ENCODE measurements at regions not wholly inside any gene's neighbourhood (a gene's known extent, or its start where the extent isn't known, plus 50 kb on each side); places are given as distances from the start of the nearest gene placed in this dataset.
"Not testable (repeated sequence)": the region's sequence is repeated elsewhere in the genome, so short reads cannot be mapped to it uniquely, and the experiment has no call there.

DNA sequence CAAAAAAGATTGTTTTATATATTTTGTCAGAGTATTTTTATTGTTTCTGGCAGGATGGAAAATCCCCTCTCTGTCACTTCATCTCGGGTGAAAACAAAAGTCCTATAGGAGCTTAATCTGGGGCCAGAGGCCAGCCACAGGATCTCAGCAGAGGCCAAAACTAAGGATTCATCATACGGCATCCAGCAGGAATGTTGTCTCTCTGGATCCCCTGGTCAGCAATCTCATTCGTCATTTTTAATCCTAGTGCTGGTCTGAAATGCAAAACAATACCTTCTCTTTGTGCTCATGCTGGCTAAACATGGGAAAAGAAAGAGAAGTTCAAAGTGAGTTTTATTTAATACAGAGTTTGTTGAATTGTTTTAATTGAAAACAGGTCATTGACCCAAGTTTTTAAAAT, 482.5 kb upstream of the AUTS2 start:
- H3K9me3 ChIP-seq: no peaks in the 10 kb centered on the region
- DNase-seq: no peak
- H3K9ac ChIP-seq (ENCODE audit: low read depth in 2 of 2, low read length in 2 of 2): no peak overlapping the region
- no peaks in the 10 kb centered on the region for H3K27me3 ChIP-seq
- TF ChIP-seq, protein P1, sequence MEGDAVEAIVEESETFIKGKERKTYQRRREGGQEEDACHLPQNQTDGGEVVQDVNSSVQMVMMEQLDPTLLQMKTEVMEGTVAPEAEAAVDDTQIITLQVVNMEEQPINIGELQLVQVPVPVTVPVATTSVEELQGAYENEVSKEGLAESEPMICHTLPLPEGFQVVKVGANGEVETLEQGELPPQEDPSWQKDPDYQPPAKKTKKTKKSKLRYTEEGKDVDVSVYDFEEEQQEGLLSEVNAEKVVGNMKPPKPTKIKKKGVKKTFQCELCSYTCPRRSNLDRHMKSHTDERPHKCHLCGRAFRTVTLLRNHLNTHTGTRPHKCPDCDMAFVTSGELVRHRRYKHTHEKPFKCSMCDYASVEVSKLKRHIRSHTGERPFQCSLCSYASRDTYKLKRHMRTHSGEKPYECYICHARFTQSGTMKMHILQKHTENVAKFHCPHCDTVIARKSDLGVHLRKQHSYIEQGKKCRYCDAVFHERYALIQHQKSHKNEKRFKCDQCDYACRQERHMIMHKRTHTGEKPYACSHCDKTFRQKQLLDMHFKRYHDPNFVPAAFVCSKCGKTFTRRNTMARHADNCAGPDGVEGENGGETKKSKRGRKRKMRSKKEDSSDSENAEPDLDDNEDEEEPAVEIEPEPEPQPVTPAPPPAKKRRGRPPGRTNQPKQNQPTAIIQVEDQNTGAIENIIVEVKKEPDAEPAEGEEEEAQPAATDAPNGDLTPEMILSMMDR (IDR thresholded peaks at IDR 0.05): no peak
- no peak overlapping the region for H3K27ac ChIP-seq
- intact Hi-C loops (cut with DNase I): no loop called here
- no peaks in the 10 kb centered on the region for H3K4me1 ChIP-seq
- H3K36me3 ChIP-seq: no peaks in the 10 kb centered on the region
- H3K4me3 ChIP-seq: no peak overlapping the region

DNA sequence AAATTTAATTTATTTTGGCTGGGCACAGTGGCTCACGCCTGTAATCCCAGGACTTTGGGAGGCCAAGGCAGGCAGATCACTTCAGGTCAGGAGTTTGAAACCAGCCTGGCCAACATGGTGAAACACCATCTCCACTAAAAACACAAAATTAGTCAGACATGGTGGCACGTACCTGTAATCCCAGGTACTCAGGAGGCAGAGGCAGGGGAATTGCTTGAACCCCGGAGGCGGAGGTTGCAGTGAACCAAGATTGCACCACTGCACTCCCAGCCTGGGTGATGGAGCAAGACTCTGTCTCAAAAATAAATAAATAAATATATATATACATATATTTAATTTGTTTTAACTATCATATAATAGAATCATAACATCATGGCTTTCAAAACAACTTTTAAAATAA, 482.1 kb upstream of the AUTS2 start:
- DNase-seq; H3K4me1 ChIP-seq; intact Hi-C loops (cut with DNase I); H3K9ac ChIP-seq (ENCODE audit: low read depth in 2 of 2, low read length in 2 of 2); H3K36me3 ChIP-seq; H3K4me3 ChIP-seq; H3K9me3 ChIP-seq; H3K27ac ChIP-seq; H3K27me3 ChIP-seq: not testable (repeated sequence)

DNA sequence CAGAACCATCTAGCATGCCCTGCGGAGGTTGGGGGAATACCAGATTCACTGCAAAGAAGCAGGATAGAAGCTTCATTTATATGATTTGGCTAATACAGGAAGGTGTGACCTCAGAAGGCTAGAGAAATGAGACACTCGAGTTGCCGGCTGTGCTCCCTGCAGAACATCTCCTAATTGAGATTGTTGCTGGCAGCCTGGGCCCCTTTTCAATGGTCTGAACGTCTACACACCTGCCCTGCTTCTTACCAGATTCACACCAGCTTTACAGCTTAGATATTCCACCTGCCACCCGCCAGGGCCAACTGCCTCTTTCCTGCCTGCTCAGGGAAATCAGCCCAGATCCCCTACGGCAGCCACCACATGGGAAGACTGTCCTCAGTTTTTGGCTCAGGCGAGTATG, 475.3 kb upstream of the AUTS2 start:
- H3K9ac ChIP-seq (ENCODE audit: low read depth in 2 of 2, low read length in 2 of 2): no peak overlapping the region
- no peaks in the 10 kb centered on the region for H3K4me1 ChIP-seq
- H3K9me3 ChIP-seq: no peaks in the 10 kb centered on the region
- no peaks in the 10 kb centered on the region for H3K36me3 ChIP-seq
- no peak overlapping the region for H3K27ac ChIP-seq
- intact Hi-C loops (cut with DNase I): no loop called here
- TF ChIP-seq, protein P1 (IDR thresholded peaks at IDR 0.05): no peak
- H3K27me3 ChIP-seq: no peaks in the 10 kb centered on the region
- no peak overlapping the region for H3K4me3 ChIP-seq
- DNase-seq: no peak

DNA sequence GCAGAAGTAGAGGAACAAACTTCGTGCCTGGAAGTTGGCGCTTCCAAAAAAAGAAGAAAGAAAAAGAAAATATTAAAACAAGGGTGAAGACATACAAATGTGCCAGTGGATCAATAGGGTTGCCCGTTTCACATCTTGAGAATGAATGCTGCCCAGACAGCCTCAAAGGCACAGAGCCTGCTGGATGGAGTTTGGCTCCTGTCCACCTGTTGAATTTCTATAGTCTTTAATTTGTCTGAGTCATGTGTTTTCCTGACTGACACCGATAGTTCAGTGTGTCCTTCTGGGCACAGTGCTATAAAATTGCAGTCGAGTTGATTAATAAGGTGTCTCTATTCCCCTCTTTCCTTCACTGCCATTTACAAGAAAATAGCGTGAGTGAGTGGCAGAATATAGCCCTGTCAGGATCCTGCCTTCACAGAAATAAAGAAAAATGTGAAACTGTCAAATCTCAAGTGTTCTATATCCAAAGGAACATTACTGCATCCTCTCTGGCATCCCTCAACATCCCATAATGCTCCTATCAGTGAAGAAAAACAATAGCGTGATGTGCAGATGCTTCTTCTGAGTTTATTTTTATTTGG, 471.3 kb upstream of the AUTS2 start:
- intact Hi-C loops (cut with DNase I): no loop called here
- no peaks in the 10 kb centered on the region for H3K27me3 ChIP-seq
- H3K9ac ChIP-seq (ENCODE audit: low read depth in 2 of 2, low read length in 2 of 2): no peak overlapping the region
- H3K9me3 ChIP-seq: no peaks in the 10 kb centered on the region
- no peak for DNase-seq
- no peak overlapping the region for H3K27ac ChIP-seq
- no peaks in the 10 kb centered on the region for H3K36me3 ChIP-seq
- no peaks in the 10 kb centered on the region for H3K4me1 ChIP-seq
- H3K4me3 ChIP-seq: no peak overlapping the region
- TF ChIP-seq, protein P1 (IDR thresholded peaks at IDR 0.05): no peak

DNA sequence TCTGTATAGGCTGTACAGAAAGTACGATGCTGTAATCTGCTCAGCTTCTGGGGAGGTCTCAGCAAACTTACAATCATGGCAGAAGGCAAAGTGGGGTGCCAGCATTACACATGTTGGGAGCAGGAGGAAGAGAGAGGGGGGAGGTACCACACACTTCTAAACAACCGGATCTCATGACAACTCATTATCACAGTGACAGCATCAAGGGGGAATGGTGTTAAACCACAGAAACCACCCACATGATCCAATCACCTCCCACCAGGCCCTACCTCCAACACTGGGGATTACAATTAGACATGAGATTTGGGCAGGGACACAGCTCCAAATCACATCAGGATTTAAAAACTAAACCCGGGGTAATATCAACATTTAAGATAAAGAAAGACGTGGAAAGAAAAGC, 468.8 kb upstream of the AUTS2 start:
- H3K9ac ChIP-seq (ENCODE audit: low read depth in 2 of 2, low read length in 2 of 2): no peak overlapping the region
- TF ChIP-seq, protein P1 (IDR thresholded peaks at IDR 0.05): no peak
- DNase-seq: no peak
- no peak overlapping the region for H3K4me3 ChIP-seq
- no peaks in the 10 kb centered on the region for H3K9me3 ChIP-seq
- no peaks in the 10 kb centered on the region for H3K4me1 ChIP-seq
- no peaks in the 10 kb centered on the region for H3K36me3 ChIP-seq
- H3K27ac ChIP-seq: no peak overlapping the region
- intact Hi-C loops (cut with DNase I): no loop called here
- H3K27me3 ChIP-seq: no peaks in the 10 kb centered on the region

DNA sequence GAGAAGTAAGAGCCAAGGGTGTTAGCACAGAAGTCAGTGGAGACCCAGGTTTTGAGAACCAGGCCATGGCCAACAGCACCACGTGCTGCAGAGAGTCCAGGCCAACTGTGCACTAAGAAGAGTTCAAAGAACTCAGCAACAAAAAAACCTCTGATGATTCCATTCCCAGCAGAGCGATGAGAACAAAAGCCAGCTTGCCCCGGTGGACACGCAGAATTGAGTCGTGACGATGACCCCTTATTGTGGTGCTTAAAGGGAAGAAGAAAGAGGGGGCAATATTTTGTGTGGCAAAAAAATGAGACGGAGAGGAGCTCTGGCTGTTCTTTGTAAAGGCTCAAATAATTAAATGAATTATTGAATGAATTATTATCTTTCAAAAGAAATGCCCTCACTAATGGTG, 468.3 kb upstream of the AUTS2 start:
- H3K4me1 ChIP-seq: no peaks in the 10 kb centered on the region
- H3K36me3 ChIP-seq: no peaks in the 10 kb centered on the region
- no peak overlapping the region for H3K4me3 ChIP-seq
- intact Hi-C loops (cut with DNase I): no loop called here
- TF ChIP-seq, protein P1 (IDR thresholded peaks at IDR 0.05): no peak
- H3K27ac ChIP-seq: no peak overlapping the region
- DNase-seq: no peak
- no peaks in the 10 kb centered on the region for H3K27me3 ChIP-seq
- no peaks in the 10 kb centered on the region for H3K9me3 ChIP-seq
- no peak overlapping the region for H3K9ac ChIP-seq (ENCODE audit: low read depth in 2 of 2, low read length in 2 of 2)

Measured in colonic mucosa (tissue), 4 donors.